Pancreas (tissue), 10 donors: ENCODE measurements at regions not wholly inside any gene's neighbourhood (a gene's known extent, or its start where the extent isn't known, plus 50 kb on each side); places are given as distances from the start of the nearest gene placed in this dataset.
"Not testable (repeated sequence)": the region's sequence is repeated elsewhere in the genome, so short reads cannot be mapped to it uniquely, and the experiment has no call there.

ENCODE experiments used
- ATAC-seq, 4 donors: fragments of 200-7000 bp; cut with Tn5 transposase; one replicate each; pipeline versions ENCODE4 v1.8.0 to v1.9.1; 2020; ENCODE audit warnings: mild to moderate bottlenecking in 4 of 4, moderate library complexity in 4 of 4
- DNase-seq, 6 donors: peaks; one replicate each; pipeline ENCODE4 v3.0.0-alpha.2; 2020
- FAIRE-seq: peaks from 2 replicates; lab custom pipeline; 2012; peaks lifted over from hg19 to GRCh38; lab: Jason Lieb, UNC
- H3K27ac ChIP-seq, 4 donors: fragments of 200-600 bp; sonication (generic); 1 replicate in 3 of 4; 2 replicates in 1 of 4; pipeline versions ENCODE4 v1.5.0 to v1.8.0; 2020
- H3K27me3 ChIP-seq, 4 donors: fragments of 200-600 bp; one replicate each; pipeline ENCODE4 v1.8.0; 2021
- H3K36me3 ChIP-seq, 3 donors: fragments of 200-600 bp; sonication (generic) in 1 of 3; one replicate each; pipeline versions ENCODE4 v1.5.0 to v1.8.0; 2020 to 2021
- H3K4me1 ChIP-seq, 3 donors: fragments of 200-600 bp; one replicate each; pipeline ENCODE4 v1.8.0; 2021
- H3K4me3 ChIP-seq, 4 donors: fragments of 200-600 bp; sonication (generic) in 2 of 4; one replicate each; pipeline versions ENCODE4 v1.5.0 to v1.8.0; 2020 to 2021
- H3K9me3 ChIP-seq, 4 donors: fragments of 200-600 bp; one replicate each; pipeline ENCODE4 v1.8.0; 2021
- WGBS, 2 donors: extraction: QIAGEN DNeasy Blood & Tissue Kit; methylation state at CpG; one replicate each; pipeline ENCODE4 v1.1.7; 2013; 5-methylcytosine and 5-hydroxymethylcytosine counted together
- intact Hi-C, 3 donors: fragments of 100-400 bp; cut with DNase I; formaldehyde crosslinking; loops; one replicate each; pipeline versions ENCODE4 v1.11.1 to v1.14.2; 2022
- TF ChIP-seq, protein P1 (sequence below), 4 donors: fragments of 200-600 bp; sonication (generic) in 3 of 4; IDR thresholded peaks; one replicate each; pipeline versions ENCODE4 v1.5.0 to v1.8.0; 2021; ENCODE audit warnings: antibody characterized with exemption in 4 of 4
- donor health status: healthy with polysubstance abuse.
- donor health status: DM: no; HTN: no; CAD: no; lungs with moderate emphysema.
- donor health status: DM: no; HTN: no; CAD: no.
- donor health status: control.
- donor health status: control.
- donor health status: Bipolar disorder and iron deficiency.
- donor health status: DM: yes; HTN: yes; CAD: no.
- donor health status: DM: no; HTN: no; CAD: no.
- donor health status: DM: no; HTN: no; CAD: no.
- donor health status: DM: yes; HTN: yes; CAD: no.

GRCh38 chr7:52609511-52609910, 425.9 kb upstream of the POM121L12 start:
- no peaks in the 10 kb centered on the region for H3K4me1 ChIP-seq
- TF ChIP-seq, protein P1, sequence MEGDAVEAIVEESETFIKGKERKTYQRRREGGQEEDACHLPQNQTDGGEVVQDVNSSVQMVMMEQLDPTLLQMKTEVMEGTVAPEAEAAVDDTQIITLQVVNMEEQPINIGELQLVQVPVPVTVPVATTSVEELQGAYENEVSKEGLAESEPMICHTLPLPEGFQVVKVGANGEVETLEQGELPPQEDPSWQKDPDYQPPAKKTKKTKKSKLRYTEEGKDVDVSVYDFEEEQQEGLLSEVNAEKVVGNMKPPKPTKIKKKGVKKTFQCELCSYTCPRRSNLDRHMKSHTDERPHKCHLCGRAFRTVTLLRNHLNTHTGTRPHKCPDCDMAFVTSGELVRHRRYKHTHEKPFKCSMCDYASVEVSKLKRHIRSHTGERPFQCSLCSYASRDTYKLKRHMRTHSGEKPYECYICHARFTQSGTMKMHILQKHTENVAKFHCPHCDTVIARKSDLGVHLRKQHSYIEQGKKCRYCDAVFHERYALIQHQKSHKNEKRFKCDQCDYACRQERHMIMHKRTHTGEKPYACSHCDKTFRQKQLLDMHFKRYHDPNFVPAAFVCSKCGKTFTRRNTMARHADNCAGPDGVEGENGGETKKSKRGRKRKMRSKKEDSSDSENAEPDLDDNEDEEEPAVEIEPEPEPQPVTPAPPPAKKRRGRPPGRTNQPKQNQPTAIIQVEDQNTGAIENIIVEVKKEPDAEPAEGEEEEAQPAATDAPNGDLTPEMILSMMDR (IDR thresholded peaks at IDR 0.05): no peak
- no peak for ATAC-seq
- H3K27me3 ChIP-seq: no peaks in the 10 kb centered on the region
- WGBS, 2 donors: 72 to 82% methylated on average over 6 of the region's 6 CpGs
- H3K4me3 ChIP-seq: no peak overlapping the region
- no peak overlapping the region for H3K27ac ChIP-seq
- DNase-seq: no peak
- H3K9me3 ChIP-seq: no peaks in the 10 kb centered on the region
- FAIRE-seq: no peak
- no peaks in the 10 kb centered on the region for H3K36me3 ChIP-seq
- intact Hi-C loops: no loop called here

DNA sequence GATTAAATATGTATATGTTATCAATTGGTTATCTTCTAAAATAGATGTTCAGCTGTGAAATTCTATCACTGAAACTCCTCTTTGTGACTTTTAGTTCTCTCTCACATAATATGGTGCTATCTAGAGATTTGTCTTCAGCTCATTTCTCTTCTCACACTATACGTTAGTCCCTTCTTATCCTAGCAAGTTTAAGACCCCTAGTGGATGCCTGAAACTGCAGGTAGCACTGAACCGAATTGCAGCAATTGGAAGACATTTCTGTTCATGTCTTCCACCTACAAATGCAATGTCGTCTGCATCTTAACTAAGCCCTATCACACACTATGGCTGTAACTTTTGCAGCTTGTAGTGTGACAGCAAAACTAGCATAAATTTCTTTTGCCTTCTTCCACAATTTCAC, 442.7 kb upstream of the POM121L12 start:
- Histone ChIP-seq H3K4me1 (no peaks in the 10 kb centered on the region), H3K36me3 (no peaks in the 10 kb centered on the region), H3K4me3 (no peak overlapping the region), H3K9me3 (no peaks in the 10 kb centered on the region), H3K27ac (no peak overlapping the region), H3K27me3 (no peaks in the 10 kb centered on the region)
- 34 to 61% methylated on average over 3 of the region's 3 CpGs for WGBS, 2 donors
- ATAC-seq (no peak), FAIRE-seq (no peak), DNase-seq (no peak)
- TF ChIP-seq, protein P1 (IDR thresholded peaks at IDR 0.05): no peak
- intact Hi-C loops: no loop called here

DNA sequence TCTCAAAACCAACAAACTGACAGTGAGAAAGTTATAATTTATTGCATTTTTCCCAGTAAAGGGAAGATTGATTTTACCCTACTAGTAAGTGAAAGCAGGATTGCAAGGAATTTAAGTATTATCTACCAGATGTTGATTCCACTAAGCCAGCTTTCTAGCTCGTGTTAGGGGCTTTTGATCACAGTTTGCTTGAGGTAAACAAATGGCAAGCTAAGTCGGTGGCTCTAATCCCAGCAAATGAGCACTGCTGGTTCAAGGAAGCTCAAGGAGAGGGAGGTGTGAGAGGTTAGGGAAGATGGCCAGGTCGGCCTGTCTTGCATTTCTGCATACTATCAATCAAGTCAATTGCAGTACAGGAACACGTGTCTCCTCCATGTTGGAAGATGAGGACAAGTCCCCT, 448.7 kb upstream of the POM121L12 start:
- Histone ChIP-seq H3K4me3 (no peak overlapping the region), H3K27ac (no peak overlapping the region), H3K9me3 (no peaks in the 10 kb centered on the region), H3K36me3 (no peaks in the 10 kb centered on the region), H3K27me3 (no peaks in the 10 kb centered on the region), H3K4me1 (no peaks in the 10 kb centered on the region)
- no peak for DNase-seq
- FAIRE-seq: no peak
- WGBS, 2 donors: 7 to 9% methylated on average over 4 of the region's 4 CpGs
- ATAC-seq: no peak
- intact Hi-C loops: no loop called here
- TF ChIP-seq, protein P1 (IDR thresholded peaks at IDR 0.05): no peak

DNA sequence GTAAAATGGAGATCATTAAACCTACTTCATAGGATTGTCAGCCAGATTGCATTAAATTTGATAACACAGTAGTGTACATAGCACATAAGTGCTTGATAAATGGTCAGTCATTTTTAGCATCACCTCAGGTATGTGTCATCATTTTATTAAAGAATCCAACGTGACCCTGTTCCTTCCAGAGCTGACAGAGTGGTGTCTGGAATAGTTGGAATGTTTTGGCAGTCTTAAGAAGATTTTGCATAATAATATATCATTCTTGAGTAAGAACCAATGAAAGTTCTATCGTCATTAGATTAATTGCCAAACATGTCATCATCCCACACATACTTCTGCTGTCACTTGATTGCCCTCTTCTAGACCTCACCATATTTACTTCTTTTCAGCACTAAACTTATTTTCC, 451.4 kb upstream of the POM121L12 start:
- DNase-seq: no peak
- 44 to 45% methylated on average over 2 of the region's 2 CpGs for WGBS, 2 donors
- no peak overlapping the region for H3K4me3 ChIP-seq
- TF ChIP-seq, protein P1 (IDR thresholded peaks at IDR 0.05): no peak
- H3K4me1 ChIP-seq: no peaks in the 10 kb centered on the region
- H3K27me3 ChIP-seq: no peaks in the 10 kb centered on the region
- intact Hi-C loops: no loop called here
- H3K36me3 ChIP-seq: no peaks in the 10 kb centered on the region
- H3K9me3 ChIP-seq: no peaks in the 10 kb centered on the region
- no peak for ATAC-seq
- no peak overlapping the region for H3K27ac ChIP-seq
- no peak for FAIRE-seq

DNA sequence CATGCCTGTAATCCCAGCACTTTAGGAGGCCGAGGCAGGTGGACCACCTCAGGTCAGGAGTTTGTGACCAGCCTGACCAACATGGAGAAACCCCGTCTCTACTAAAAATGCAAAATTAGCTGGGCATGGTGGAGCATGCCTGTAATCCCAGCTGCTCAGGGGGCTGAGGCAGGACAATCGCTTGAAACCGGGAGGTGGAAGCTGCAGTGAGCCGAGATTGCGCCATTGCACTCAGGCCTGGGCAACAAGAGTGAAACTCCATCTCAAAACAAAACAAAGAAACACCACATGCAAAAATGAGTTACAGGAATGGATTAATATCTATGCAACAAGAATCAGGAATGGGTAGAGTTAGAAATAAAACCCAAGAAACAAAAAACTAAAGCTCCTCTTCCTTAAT, 462.3 kb upstream of the POM121L12 start:
- H3K36me3 ChIP-seq, H3K27ac ChIP-seq, intact Hi-C loops, H3K4me3 ChIP-seq, FAIRE-seq, H3K4me1 ChIP-seq, H3K9me3 ChIP-seq, DNase-seq, H3K27me3 ChIP-seq, ATAC-seq: not testable (repeated sequence)
- 66 to 78% methylated on average over 6 of the region's 6 CpGs for whole genome bisulfite sequencing, 2 donors

- no peaks in the 10 kb centered on the region for H3K27me3 ChIP-seq
- intact Hi-C loops: no loop called here
- no peak overlapping the region for H3K4me3 ChIP-seq
- H3K27ac ChIP-seq: no peak overlapping the region
- no peaks in the 10 kb centered on the region for H3K4me1 ChIP-seq
- ATAC-seq (no peak), FAIRE-seq (no peak), DNase-seq (no peak)
- 62 to 78% methylated on average over 3 of the region's 3 CpGs for WGBS, 2 donors
- H3K36me3 ChIP-seq: no peaks in the 10 kb centered on the region
- TF ChIP-seq, protein P1 (IDR thresholded peaks at IDR 0.05): no peak
- no peaks in the 10 kb centered on the region for H3K9me3 ChIP-seq
These were observed 464.4 kb upstream of the POM121L12 start for GRCh38 chr7:52571026-52571425.
